ENCODE measurements at regions not wholly inside any gene's neighbourhood (a gene's known extent, or its start where the extent isn't known, plus 50 kb on each side); places are given as distances from the start of the nearest gene placed in this dataset.

- no peaks in the 10 kb centered on the region for H3K36me3 ChIP-seq
- WGBS: 87% methylated on average over 2 of the region's 2 CpGs
- H3K27me3 ChIP-seq: no peaks in the 10 kb centered on the region
- no peak for DNase-seq (ENCODE audit: low spot score in 2 of 2)
- no peak overlapping the region for H3K4me3 ChIP-seq
- H3K4me1 ChIP-seq: no peaks in the 10 kb centered on the region
- H3K9me3 ChIP-seq: no peaks in the 10 kb centered on the region
- H3K27ac ChIP-seq: no peak overlapping the region
- no peak for TF ChIP-seq CTCF (IDR thresholded peaks at IDR 0.05)
- no peak for TF ChIP-seq POLR2AphosphoS5 (IDR thresholded peaks at IDR 0.05)
- TF ChIP-seq POLR2A (IDR thresholded peaks at IDR 0.05): no peak
- TF ChIP-seq EP300 (IDR thresholded peaks at IDR 0.05): no peak
Observed at GRCh38 chr14:98323836-98324235, 948.2 kb downstream of the BCL11B start.

- H3K4me1 ChIP-seq: no peaks in the 10 kb centered on the region
- DNase-seq (ENCODE audit: low spot score in 2 of 2): no peak
- H3K27me3 ChIP-seq: no peaks in the 10 kb centered on the region
- H3K36me3 ChIP-seq: no peaks in the 10 kb centered on the region
- H3K4me3 ChIP-seq: no peak overlapping the region
- TF ChIP-seq CTCF (IDR thresholded peaks at IDR 0.05) (no peak), POLR2A (IDR thresholded peaks at IDR 0.05) (no peak), EP300 (IDR thresholded peaks at IDR 0.05) (no peak), POLR2AphosphoS5 (IDR thresholded peaks at IDR 0.05) (no peak)
- H3K27ac ChIP-seq: no peak overlapping the region
- no peaks in the 10 kb centered on the region for H3K9me3 ChIP-seq
- 95% methylated on average over 1 of the region's 1 CpG for WGBS
Observed at GRCh38 chr14:98325761-98326160, 946.2 kb downstream of the BCL11B start.

- DNase-seq (ENCODE audit: low spot score in 2 of 2): no peak
- WGBS: 79% methylated on average over 6 of the region's 6 CpGs
Observed at GRCh38 chr14:98328496-98328895, 943.5 kb downstream of the BCL11B start.

GRCh38 chr14:98334186-98334585, 937.8 kb downstream of the BCL11B start:
- Histone ChIP-seq H3K4me1 (no peaks in the 10 kb centered on the region), H3K27me3 (no peaks in the 10 kb centered on the region), H3K27ac (no peak overlapping the region), H3K4me3 (no peak overlapping the region), H3K9me3 (no peaks in the 10 kb centered on the region), H3K36me3 (no peaks in the 10 kb centered on the region)
- no peak for DNase-seq (ENCODE audit: low spot score in 2 of 2)
- WGBS: 52% methylated on average over 5 of the region's 5 CpGs
- TF ChIP-seq POLR2AphosphoS5 (IDR thresholded peaks at IDR 0.05) (no peak), CTCF (IDR thresholded peaks at IDR 0.05) (no peak)

More at GRCh38 chr14:98328496-98328895, 943.5 kb downstream of the BCL11B start:
- no peak overlapping the region for H3K27ac ChIP-seq
- H3K9me3 ChIP-seq: no peaks in the 10 kb centered on the region
- no peaks in the 10 kb centered on the region for H3K27me3 ChIP-seq
- H3K4me3 ChIP-seq: no peak overlapping the region
- H3K4me1 ChIP-seq: no peaks in the 10 kb centered on the region
- H3K36me3 ChIP-seq: no peaks in the 10 kb centered on the region
- TF ChIP-seq EP300 (IDR thresholded peaks at IDR 0.05) (no peak), POLR2AphosphoS5 (IDR thresholded peaks at IDR 0.05) (no peak), CTCF (IDR thresholded peaks at IDR 0.05) (no peak), POLR2A (IDR thresholded peaks at IDR 0.05) (no peak)

- H3K27me3 ChIP-seq: no peaks in the 10 kb centered on the region
- H3K36me3 ChIP-seq: no peaks in the 10 kb centered on the region
Observed at GRCh38 chr14:98341211-98341610, 930.8 kb downstream of the BCL11B start.

GRCh38 chr14:98345161-98345560, 926.8 kb downstream of the BCL11B start:
- Histone ChIP-seq H3K27ac (no peak overlapping the region), H3K36me3 (no peaks in the 10 kb centered on the region), H3K9me3 (no peaks in the 10 kb centered on the region), H3K4me3 (no peak overlapping the region), H3K27me3 (no peaks in the 10 kb centered on the region), H3K4me1 (no peaks in the 10 kb centered on the region)
- WGBS: 45% methylated on average over 5 of the region's 5 CpGs
- TF ChIP-seq EP300 (IDR thresholded peaks at IDR 0.05) (no peak), POLR2A (IDR thresholded peaks at IDR 0.05) (no peak)
- DNase-seq (ENCODE audit: low spot score in 2 of 2): no peak

More at GRCh38 chr14:98341211-98341610, 930.8 kb downstream of the BCL11B start:
- no peak overlapping the region for H3K4me3 ChIP-seq
- H3K27ac ChIP-seq: no peak overlapping the region
- no peaks in the 10 kb centered on the region for H3K4me1 ChIP-seq
- H3K9me3 ChIP-seq: no peaks in the 10 kb centered on the region
- no peak for DNase-seq (ENCODE audit: low spot score in 2 of 2)
- no peak for TF ChIP-seq POLR2AphosphoS5 (IDR thresholded peaks at IDR 0.05)
- no peak for TF ChIP-seq EP300 (IDR thresholded peaks at IDR 0.05)
- WGBS: 65% methylated on average over 3 of the region's 3 CpGs

All from suprapubic skin (tissue), 4 donors.